NT2/D1 (cell line): ENCODE measurements at regions not wholly inside any gene's neighbourhood (a gene's known extent, or its start where the extent isn't known, plus 50 kb on each side); places are given as distances from the start of the nearest gene placed in this dataset.

Experiments used
- SUZ12 ChIP-seq: IDR thresholded peaks from 2 replicates; pipeline ENCODE4 v1.6.1; 2011; ENCODE audit not compliant: insufficient read length, insufficient read depth; ENCODE audit errors: extremely low read depth
- YY1 ChIP-seq: IDR thresholded peaks from 2 replicates; pipeline ENCODE4 v1.6.1; 2011; ENCODE audit not compliant: insufficient read length, insufficient read depth
- ZNF274 ChIP-seq: IDR thresholded peaks from 2 replicates; pipeline ENCODE4 v1.6.1; 2011; ENCODE audit warnings: mild to moderate bottlenecking, low read depth, low read length

- TF ChIP-seq ZNF274 (no peak), SUZ12 (no peak), YY1 (no peak)
These were observed 59.6 kb upstream of the ADAMTS5 start for GRCh38 chr21:27026501-27026900.
